Heart right ventricle (tissue), 16 donors: ENCODE measurements at regions not wholly inside any gene's neighbourhood (a gene's known extent, or its start where the extent isn't known, plus 50 kb on each side); places are given as distances from the start of the nearest gene placed in this dataset.

Experiments used
- ATAC-seq, 8 donors: fragments of 200-7000 bp; cut with Tn5 transposase; one replicate each; pipeline ENCODE4 v1.9.1; 2020; ENCODE audit warnings: mild to moderate bottlenecking in 8 of 8, moderate library complexity in 8 of 8, moderate number of reproducible peaks in 1 of 8
- DNase-seq, 2 donors: peaks; one replicate each; pipeline ENCODE4 v3.0.0-alpha.2; 2020
- H3K27ac ChIP-seq, 10 donors: fragments of 200-600 bp; sonication (generic) in 2 of 10; one replicate each; pipeline versions ENCODE4 v1.5.0 to v1.8.0; 2020 to 2022; ENCODE audit warnings: mild to moderate bottlenecking in 3 of 10
- H3K27me3 ChIP-seq, 7 donors: fragments of 200-600 bp; one replicate each; pipeline ENCODE4 v1.8.0; 2021 to 2022; ENCODE audit warnings: mild to moderate bottlenecking in 2 of 7
- H3K36me3 ChIP-seq, 9 donors: fragments of 200-600 bp; sonication (generic) in 1 of 9; one replicate each; pipeline versions ENCODE4 v1.5.0 to v1.8.0; 2020 to 2022; ENCODE audit warnings: mild to moderate bottlenecking in 2 of 9
- H3K4me1 ChIP-seq, 9 donors: fragments of 200-600 bp; sonication (generic) in 1 of 9; one replicate each; pipeline versions ENCODE4 v1.5.0 to v1.8.0; 2020 to 2022; ENCODE audit warnings: mild to moderate bottlenecking in 4 of 9
- H3K4me3 ChIP-seq, 10 donors: fragments of 200-600 bp; sonication (generic) in 2 of 10; one replicate each; pipeline versions ENCODE4 v1.5.0 to v1.8.0; 2020 to 2022; ENCODE audit warnings: mild to moderate bottlenecking in 7 of 10, moderate library complexity in 2 of 10
- H3K9me3 ChIP-seq, 11 donors: fragments of 200-600 bp in 10 of 11; sonication (generic) in 2 of 11; one replicate each; pipeline versions ENCODE4 v1.5.0 to v1.8.0; 2013 to 2022; ENCODE audit warnings: mild to moderate bottlenecking in 2 of 11, control low read depth in 1 of 11, moderate library complexity in 1 of 11
- CTCF ChIP-seq, 9 donors: fragments of 200-600 bp; sonication (generic) in 2 of 9; IDR thresholded peaks; one replicate each; pipeline versions ENCODE4 v1.5.0 to v1.8.0; 2021 to 2022; ENCODE audit warnings: antibody characterized with exemption in 9 of 9, mild to moderate bottlenecking in 5 of 9, moderate library complexity in 1 of 9
- WGBS, 2 donors: extraction: QIAGEN DNeasy Blood & Tissue Kit; methylation state at CpG; one replicate each; pipeline ENCODE4 v1.1.7; 2013; ENCODE audit warnings: inconsistent platforms in 1 of 2; 5-methylcytosine and 5-hydroxymethylcytosine counted together
- intact Hi-C, 10 donors: fragments of 100-400 bp; cut with DNase I; formaldehyde crosslinking; loops; one replicate each; pipeline versions ENCODE4 v1.11.1 to v1.14.2; 2022
- donor health status: Arrhythmogenic right ventricular cardiomyopathy.
- donor health status: ischemic (EF 13 %, LVEDD 7.1; RV severe dilation, severe dysfunction).
- donor health status: healthy with polysubstance abuse.
- donor health status: DM: no; HTN: yes; CAD: no.
- donor health status: DM: no; HTN: no; CAD: no.
- donor health status: ischemic (EF 25% LVEDD 6.9; RV normal size, moderate dysfunction).
- donor health status: ischemic (EF 25% LVEDD 5.7; RV mildly dilated, moderate dysfunction).
- donor health status: healthy.
- donor health status: DM: yes; HTN: yes; CAD: no.
- donor health status: Ischemic cardiomyopathy.
- donor health status: ischemic (EF 35%, LVEDD 5.7; RV mildly dilated, moderate dysfunction).
- donor health status: nonischemic (EF 11% LVEDD 7.7; RV severe dilation, severe dysfunction).
- donor health status: DM: yes; HTN: yes; CAD: no.
- donor health status: PGD.
- donor health status: ischemic (EF 29% LVEDD 5.4; RV normal size, mild dysfunction).
- donor health status: nonischemic (EF 23%, LVEDD 6.1; RV moderate dilation, normal function).

DNA sequence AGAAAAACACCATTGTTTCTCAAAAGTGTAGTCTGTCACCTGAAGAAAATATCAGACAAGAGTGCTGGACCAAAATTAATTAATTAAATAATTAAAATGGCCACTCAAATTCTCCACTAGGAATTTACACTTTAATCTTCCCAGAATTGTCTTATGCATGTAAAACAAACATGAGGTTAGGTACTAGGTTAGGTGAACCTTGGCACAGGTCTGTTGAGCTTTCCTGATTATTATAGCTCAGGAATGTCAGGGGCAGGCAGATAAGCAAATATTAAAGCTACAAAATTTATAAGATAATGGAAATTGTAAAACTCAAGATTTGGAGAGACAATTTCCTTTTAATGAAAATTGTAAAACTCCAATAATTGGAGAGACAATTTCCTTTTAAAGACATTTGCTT lies 253.2 kb downstream of the BMP4 start:
- no peak for ATAC-seq
- Histone ChIP-seq H3K9me3 (no peaks in the 10 kb centered on the region), H3K27me3 (no peaks in the 10 kb centered on the region), H3K36me3 (no peaks in the 10 kb centered on the region), H3K4me3 (no peak overlapping the region), H3K27ac (no peak overlapping the region), H3K4me1 (no peaks in the 10 kb centered on the region)
- TF ChIP-seq CTCF (IDR thresholded peaks at IDR 0.05): no peak
- no peak for DNase-seq
- intact Hi-C loops: no loop called here

GRCh38 chr14:53701108-53701875 lies 255.3 kb downstream of the BMP4 start:
- no peak for TF ChIP-seq CTCF (IDR thresholded peaks at IDR 0.05)
- intact Hi-C loops: no loop called here
- WGBS, 2 donors: 73 to 95% methylated on average over 3 of the region's 3 CpGs

DNA sequence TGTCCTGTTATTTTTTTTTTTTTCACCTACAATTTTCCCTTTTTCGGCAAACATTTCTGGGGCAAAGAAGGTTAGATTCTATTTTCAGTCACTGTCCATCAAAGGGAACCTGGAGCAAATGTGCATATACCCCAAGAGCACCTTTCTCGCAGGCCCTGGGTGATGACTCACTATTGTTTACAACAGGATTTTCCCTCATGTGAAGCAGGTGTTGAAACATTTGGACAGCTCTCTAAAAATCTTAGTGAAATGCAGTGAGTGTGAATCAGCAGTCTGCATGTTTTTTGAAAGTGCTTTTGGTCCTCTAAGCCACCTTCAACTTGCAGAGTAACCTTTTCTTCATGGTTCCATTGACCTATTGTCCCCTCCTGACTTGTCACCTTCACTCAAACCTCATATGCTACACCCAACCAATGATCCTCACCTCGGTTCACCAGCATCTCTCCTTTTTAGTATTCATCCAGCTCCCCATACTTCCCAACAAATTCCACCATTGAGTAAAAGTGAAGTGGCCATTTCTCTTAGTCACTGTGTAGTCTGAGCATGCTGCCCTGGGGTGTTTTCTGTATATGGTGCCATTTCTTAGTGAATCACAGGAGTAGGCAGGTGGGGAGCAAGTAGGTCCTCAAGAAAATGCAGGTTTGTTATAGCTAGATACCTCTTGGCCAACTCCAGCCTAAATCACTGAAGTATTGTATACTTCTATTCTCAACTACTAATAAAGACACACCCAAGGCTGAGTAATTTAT lies 260.2 kb downstream of the BMP4 start:
- Histone ChIP-seq H3K36me3 (no peaks in the 10 kb centered on the region), H3K4me3 (no peak overlapping the region), H3K27me3 (no peaks in the 10 kb centered on the region), H3K4me1 (no peaks in the 10 kb centered on the region), H3K27ac (no peak overlapping the region), H3K9me3 (no peaks in the 10 kb centered on the region)
- DNase-seq (no peak), ATAC-seq (no peak)
- WGBS, 2 donors: 88% methylated on average over 3 of the region's 3 CpGs
- no peak for TF ChIP-seq CTCF (IDR thresholded peaks at IDR 0.05)
- intact Hi-C loops: no loop called here

More at GRCh38 chr14:53701108-53701875, 255.3 kb downstream of the BMP4 start:
- ATAC-seq (no peak), DNase-seq (no peak)
- Histone ChIP-seq H3K27me3 (no peaks in the 10 kb centered on the region), H3K27ac (no peak overlapping the region), H3K4me1 (no peaks in the 10 kb centered on the region), H3K36me3 (no peaks in the 10 kb centered on the region), H3K9me3 (no peaks in the 10 kb centered on the region), H3K4me3 (no peak overlapping the region)

DNA sequence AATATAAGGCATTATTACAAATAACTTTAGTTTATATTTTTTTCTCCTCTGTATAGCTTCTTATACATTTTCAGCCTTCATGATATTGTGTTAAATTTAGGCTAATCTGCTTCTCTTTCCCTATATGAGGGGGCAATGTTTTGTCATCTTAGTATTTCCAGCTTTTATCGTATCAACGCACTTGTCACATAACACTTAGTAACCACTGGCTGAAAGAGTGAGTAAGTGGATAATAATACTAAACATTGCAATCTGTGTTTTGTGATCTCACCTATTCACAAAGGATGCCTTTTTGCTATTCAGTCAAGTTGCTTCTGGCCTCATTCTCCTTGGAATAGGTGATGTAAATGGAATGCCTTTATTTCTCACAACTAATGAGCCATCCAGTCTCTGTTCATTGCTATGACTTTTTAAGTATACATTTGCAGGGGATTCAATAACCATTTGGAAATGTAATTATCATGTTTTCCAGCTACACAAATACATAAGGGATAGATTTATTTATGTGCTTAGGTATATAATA lies 260.9 kb downstream of the BMP4 start:
- Histone ChIP-seq H3K27me3 (no peaks in the 10 kb centered on the region), H3K27ac (no peak overlapping the region), H3K4me1 (no peaks in the 10 kb centered on the region), H3K4me3 (no peak overlapping the region), H3K9me3 (no peaks in the 10 kb centered on the region), H3K36me3 (no peaks in the 10 kb centered on the region)
- WGBS, 2 donors: 87 to 90% methylated on average over 2 of the region's 2 CpGs
- DNase-seq (no peak), ATAC-seq (no peak)
- TF ChIP-seq CTCF (IDR thresholded peaks at IDR 0.05): no peak
- intact Hi-C loops: no loop called here
